OCI-LY3 (cell line): ENCODE measurements at regions not wholly inside any gene's neighbourhood (a gene's known extent, or its start where the extent isn't known, plus 50 kb on each side); places are given as distances from the start of the nearest gene placed in this dataset.

Experiments used
- H2AFZ ChIP-seq: fragments of 200-600, 300-600 bp; shearing (Covaris generic); 2 replicates; pipeline ENCODE4 v1.6.0; 2014; ENCODE audit warnings: antibody characterized with exemption, low read depth, low read length
- H3K27ac ChIP-seq: fragments of 200-600, 300-600 bp; sonication (generic); 2 replicates; pipeline ENCODE4 v1.5.1; 2014; ENCODE audit warnings: mild to moderate bottlenecking, low read length, moderate library complexity, mixed read lengths
- H3K27me3 ChIP-seq: fragments of 200-600, 300-600 bp; sonication (generic); 2 replicates; pipeline ENCODE4 v1.6.1; 2014; ENCODE audit warnings: low read depth, low read length, mixed read lengths
- H3K36me3 ChIP-seq: fragments of 200-600, 300-600 bp; sonication (generic); replicated peaks from 2 replicates; pipeline ENCODE3; 2014; ENCODE audit warnings: low read depth, low read length, mixed read lengths
- H3K4me1 ChIP-seq: fragments of 300-600, 200-600 bp; sonication (generic); 2 replicates; pipeline ENCODE4 v1.6.1; 2014; ENCODE audit warnings: low read length, mixed read lengths
- H3K4me2 ChIP-seq: fragments of 200-600, 300-600 bp; sonication (generic); 2 replicates; pipeline ENCODE4 v1.6.1; 2014; ENCODE audit warnings: low read length, mixed read lengths
- H3K4me3 ChIP-seq: fragments of 300-600, 200-600 bp; sonication (generic); 2 replicates; pipeline ENCODE4 v1.5.1; 2014; ENCODE audit warnings: antibody characterized with exemption, mild to moderate bottlenecking, low read length, moderate library complexity
- H3K79me2 ChIP-seq: fragments of 300-600, 200-600 bp; shearing (Covaris generic); 2 replicates; pipeline ENCODE4 v1.6.1; 2014; ENCODE audit warnings: mild to moderate bottlenecking, low read length, mixed read lengths
- H3K9ac ChIP-seq: fragments of 300-600, 200-600 bp; shearing (Covaris generic); 2 replicates; pipeline ENCODE4 v1.6.0; 2014; ENCODE audit warnings: mild to moderate bottlenecking, low read length, moderate library complexity
- H3K9me3 ChIP-seq: fragments of 200-600, 300-600 bp; shearing (Covaris generic); 2 replicates; pipeline ENCODE4 v1.6.1; 2014; ENCODE audit warnings: low read length, mixed read lengths; ENCODE audit not compliant: insufficient read depth
- H4K20me1 ChIP-seq: fragments of 200-600, 300-600 bp; sonication (generic); 2 replicates; pipeline ENCODE4 v1.6.1; 2016; ENCODE audit warnings: low read length, mixed read lengths; ENCODE audit not compliant: insufficient read depth
- EZH2phosphoT487 ChIP-seq: fragments of 200-600 bp; shearing (Covaris generic); IDR thresholded peaks from 2 replicates; pipeline ENCODE4 v1.6.1; 2018; ENCODE audit warnings: antibody characterized with exemption, mixed run types, low read depth
- TF ChIP-seq, protein P1 (sequence below): fragments of 200-600, 300-600 bp; sonication (generic); IDR thresholded peaks from 2 replicates; pipeline ENCODE4 v1.5.1; 2014; ENCODE audit warnings: antibody characterized with exemption, low read length, low read depth

GRCh38 chr10:124180947-124181549 lies 87.7 kb upstream of the CHST15 start:
- TF ChIP-seq, protein P1, sequence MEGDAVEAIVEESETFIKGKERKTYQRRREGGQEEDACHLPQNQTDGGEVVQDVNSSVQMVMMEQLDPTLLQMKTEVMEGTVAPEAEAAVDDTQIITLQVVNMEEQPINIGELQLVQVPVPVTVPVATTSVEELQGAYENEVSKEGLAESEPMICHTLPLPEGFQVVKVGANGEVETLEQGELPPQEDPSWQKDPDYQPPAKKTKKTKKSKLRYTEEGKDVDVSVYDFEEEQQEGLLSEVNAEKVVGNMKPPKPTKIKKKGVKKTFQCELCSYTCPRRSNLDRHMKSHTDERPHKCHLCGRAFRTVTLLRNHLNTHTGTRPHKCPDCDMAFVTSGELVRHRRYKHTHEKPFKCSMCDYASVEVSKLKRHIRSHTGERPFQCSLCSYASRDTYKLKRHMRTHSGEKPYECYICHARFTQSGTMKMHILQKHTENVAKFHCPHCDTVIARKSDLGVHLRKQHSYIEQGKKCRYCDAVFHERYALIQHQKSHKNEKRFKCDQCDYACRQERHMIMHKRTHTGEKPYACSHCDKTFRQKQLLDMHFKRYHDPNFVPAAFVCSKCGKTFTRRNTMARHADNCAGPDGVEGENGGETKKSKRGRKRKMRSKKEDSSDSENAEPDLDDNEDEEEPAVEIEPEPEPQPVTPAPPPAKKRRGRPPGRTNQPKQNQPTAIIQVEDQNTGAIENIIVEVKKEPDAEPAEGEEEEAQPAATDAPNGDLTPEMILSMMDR: no peak
- TF ChIP-seq EZH2phosphoT487: no peak
- H3K27ac ChIP-seq: no peak overlapping the region

GRCh38 chr10:124180044-124180745 lies 86.8 kb upstream of the CHST15 start:
- Histone ChIP-seq H3K79me2 (no peaks in the 10 kb centered on the region), H3K9ac (no peak overlapping the region), H3K4me3 (no peak overlapping the region), H3K9me3 (no peaks in the 10 kb centered on the region), H3K4me1 (peaks cover 15% of the 10 kb centered on the region), H3K36me3 (no peaks in the 10 kb centered on the region), H3K27me3 (no peaks in the 10 kb centered on the region), H2AFZ (no peak overlapping the region), H3K27ac (no peak overlapping the region), H3K4me2 (no peak overlapping the region), H4K20me1 (no peaks in the 10 kb centered on the region)
- TF ChIP-seq, protein P1: no peak
- no peak for TF ChIP-seq EZH2phosphoT487

More at GRCh38 chr10:124180947-124181549, 87.7 kb upstream of the CHST15 start:
- Histone ChIP-seq H3K4me3 (no peak overlapping the region), H3K36me3 (no peaks in the 10 kb centered on the region), H3K4me2 (no peak overlapping the region), H3K4me1 (peaks cover 15% of the 10 kb centered on the region), H3K9me3 (no peaks in the 10 kb centered on the region), H3K9ac (no peak overlapping the region), H4K20me1 (no peaks in the 10 kb centered on the region), H3K79me2 (no peaks in the 10 kb centered on the region), H2AFZ (no peak overlapping the region), H3K27me3 (no peaks in the 10 kb centered on the region)

- Histone ChIP-seq H3K36me3 (no peaks in the 10 kb centered on the region), H3K9ac (no peak overlapping the region), H3K27me3 (no peaks in the 10 kb centered on the region), H2AFZ (no peak overlapping the region), H3K79me2 (no peaks in the 10 kb centered on the region), H3K4me2 (no peak overlapping the region), H3K4me3 (no peak overlapping the region), H4K20me1 (no peaks in the 10 kb centered on the region), H3K27ac (no peak overlapping the region), H3K9me3 (no peaks in the 10 kb centered on the region), H3K4me1 (peaks cover 15% of the 10 kb centered on the region)
- TF ChIP-seq EZH2phosphoT487: no peak
- TF ChIP-seq, protein P1: no peak
Observed at GRCh38 chr10:124179308-124180043, 86.1 kb upstream of the CHST15 start.

GRCh38 chr10:124177180-124177518 lies 83.8 kb upstream of the CHST15 start:
- Histone ChIP-seq H4K20me1 (no peaks in the 10 kb centered on the region), H3K9me3 (no peaks in the 10 kb centered on the region), H3K4me3 (no peak overlapping the region), H3K27me3 (no peaks in the 10 kb centered on the region), H3K9ac (no peak overlapping the region), H3K27ac (no peak overlapping the region), H3K4me1 (peaks cover 9% of the 10 kb centered on the region), H3K79me2 (no peaks in the 10 kb centered on the region), H3K4me2 (no peak overlapping the region), H3K36me3 (no peaks in the 10 kb centered on the region), H2AFZ (no peak overlapping the region)
- TF ChIP-seq, protein P1: no peak
- no peak for TF ChIP-seq EZH2phosphoT487
